ENCODE measurements at regions not wholly inside any gene's neighbourhood (a gene's known extent, or its start where the extent isn't known, plus 50 kb on each side); places are given as distances from the start of the nearest gene placed in this dataset.

- Histone ChIP-seq H2AFZ (ENCODE audit: low read depth, low read length) (no peak overlapping the region), H3K9ac (ENCODE audit: low read length) (no peak overlapping the region), H3K27me3 (ENCODE audit: insufficient read depth, low read length) (no peaks in the 10 kb centered on the region), H3K4me1 (ENCODE audit: insufficient read depth, low read length) (no peaks in the 10 kb centered on the region), H3K79me2 (ENCODE audit: insufficient read depth, low read length) (no peaks in the 10 kb centered on the region), H3K4me2 (ENCODE audit: low read length) (no peak overlapping the region), H4K20me1 (ENCODE audit: insufficient read depth, low read length) (no peaks in the 10 kb centered on the region), H3K27ac (ENCODE audit: low read depth, low read length) (no peak overlapping the region), H3K36me3 (ENCODE audit: insufficient read depth, low read length) (no peaks in the 10 kb centered on the region), H3K9me3 (ENCODE audit: insufficient read depth, low read depth, low read length) (no peaks in the 10 kb centered on the region), H3K4me3 (ENCODE audit: insufficient read depth, low read depth, low read length) (no peak overlapping the region)
- no peaks in the 10 kb centered on the region for H3K9me3 Mint-ChIP-seq (ENCODE audit: unreplicated experiment)
- TF ChIP-seq CTCF (IDR thresholded peaks at IDR 0.05; ENCODE audit: insufficient read depth, low read depth, low read length) (no peak), EZH2 (IDR thresholded peaks at IDR 0.05; ENCODE audit: insufficient read depth, low read length) (no peak)
- H3K4me1 Mint-ChIP-seq (ENCODE audit: low read depth, unreplicated experiment): no peaks in the 10 kb centered on the region
- no peak for DNase-seq (ENCODE audit: low read depth)
- no peak overlapping the region for H3K4me3 Mint-ChIP-seq (ENCODE audit: unreplicated experiment)
- no peaks in the 10 kb centered on the region for H3K36me3 Mint-ChIP-seq (ENCODE audit: low read depth, unreplicated experiment)
- H3K27me3 Mint-ChIP-seq (ENCODE audit: low read depth, unreplicated experiment): no peaks in the 10 kb centered on the region
- no peak for FAIRE-seq
- no peak overlapping the region for H3K27ac Mint-ChIP-seq (ENCODE audit: unreplicated experiment)
Measured at GRCh38 chr13:73287831-73288230, 229.0 kb downstream of the KLF5 start.

- no peak for FAIRE-seq
- H3K79me2 ChIP-seq (ENCODE audit: insufficient read depth, low read length): no peaks in the 10 kb centered on the region
- no peaks in the 10 kb centered on the region for H3K4me1 ChIP-seq (ENCODE audit: insufficient read depth, low read length)
Measured at GRCh38 chr13:73286942-73287620, 228.3 kb downstream of the KLF5 start.

More at GRCh38 chr13:73286942-73287620, 228.3 kb downstream of the KLF5 start:
- Mint-ChIP-seq H3K9me3 (ENCODE audit: unreplicated experiment) (no peaks in the 10 kb centered on the region), H3K36me3 (ENCODE audit: low read depth, unreplicated experiment) (no peaks in the 10 kb centered on the region), H3K27ac (ENCODE audit: unreplicated experiment) (no peak overlapping the region), H3K4me1 (ENCODE audit: low read depth, unreplicated experiment) (no peaks in the 10 kb centered on the region), H3K27me3 (ENCODE audit: low read depth, unreplicated experiment) (no peaks in the 10 kb centered on the region), H3K4me3 (ENCODE audit: unreplicated experiment) (no peak overlapping the region)
- DNase-seq (ENCODE audit: low read depth): no peak
- H2AFZ ChIP-seq (ENCODE audit: low read depth, low read length): no peak overlapping the region
- H3K36me3 ChIP-seq (ENCODE audit: insufficient read depth, low read length): no peaks in the 10 kb centered on the region
- no peak overlapping the region for H3K4me3 ChIP-seq (ENCODE audit: insufficient read depth, low read depth, low read length)
- no peak overlapping the region for H3K4me2 ChIP-seq (ENCODE audit: low read length)
- no peaks in the 10 kb centered on the region for H3K27me3 ChIP-seq (ENCODE audit: insufficient read depth, low read length)
- H3K9me3 ChIP-seq (ENCODE audit: insufficient read depth, low read depth, low read length): no peaks in the 10 kb centered on the region
- no peak overlapping the region for H3K27ac ChIP-seq (ENCODE audit: low read depth, low read length)
- no peak overlapping the region for H3K9ac ChIP-seq (ENCODE audit: low read length)
- TF ChIP-seq EZH2 (IDR thresholded peaks at IDR 0.05; ENCODE audit: insufficient read depth, low read length): no peak
- no peak for TF ChIP-seq CTCF (IDR thresholded peaks at IDR 0.05; ENCODE audit: insufficient read depth, low read depth, low read length)
- no peaks in the 10 kb centered on the region for H4K20me1 ChIP-seq (ENCODE audit: insufficient read depth, low read length)
